ENCODE measurements at regions not wholly inside any gene's neighbourhood (a gene's known extent, or its start where the extent isn't known, plus 50 kb on each side); places are given as distances from the start of the nearest gene placed in this dataset.

DNA sequence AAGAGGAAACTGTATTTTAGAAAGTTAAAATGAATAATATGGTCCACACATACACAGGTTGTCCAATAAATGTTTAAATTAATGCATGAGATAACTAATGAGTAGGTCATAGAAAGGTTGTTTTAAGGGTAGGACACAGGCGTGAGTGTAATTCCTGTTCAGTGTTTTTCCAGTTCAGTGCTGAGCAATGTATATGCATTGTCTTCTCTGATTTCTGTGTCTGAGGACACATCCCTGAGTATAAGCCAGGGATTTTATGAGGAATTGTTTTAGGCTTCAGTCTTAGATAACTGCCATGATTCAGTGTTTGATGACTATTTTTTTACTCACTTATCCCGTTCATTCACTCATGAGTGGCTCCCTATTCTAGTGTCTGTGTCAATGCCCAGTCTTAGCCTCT is 298.5 kb upstream of the TBX18 start (continued):
- TF ChIP-seq SMAD3 (CRISPR knock-in tag; IDR thresholded peaks at IDR 0.05; ENCODE audit: borderline replicate concordance) (no peak), JAZF1 (CRISPR knock-in tag; IDR thresholded peaks at IDR 0.05) (no peak), GABPB1 (CRISPR knock-in tag; IDR thresholded peaks at IDR 0.05) (no peak), ETV6 (CRISPR knock-in tag; IDR thresholded peaks at IDR 0.05) (no peak), JUN (CRISPR knock-in tag; IDR thresholded peaks at IDR 0.05) (no peak), IRF1 (CRISPR knock-in tag; IDR thresholded peaks at IDR 0.05) (no peak), ZNF263 (CRISPR knock-in tag; IDR thresholded peaks at IDR 0.05; ENCODE audit: low read depth) (no peak), ERG (CRISPR knock-in tag; IDR thresholded peaks at IDR 0.05) (no peak), TEAD4 (CRISPR knock-in tag; IDR thresholded peaks at IDR 0.05) (no peak)
- TF ChIP-seq, protein P1, sequence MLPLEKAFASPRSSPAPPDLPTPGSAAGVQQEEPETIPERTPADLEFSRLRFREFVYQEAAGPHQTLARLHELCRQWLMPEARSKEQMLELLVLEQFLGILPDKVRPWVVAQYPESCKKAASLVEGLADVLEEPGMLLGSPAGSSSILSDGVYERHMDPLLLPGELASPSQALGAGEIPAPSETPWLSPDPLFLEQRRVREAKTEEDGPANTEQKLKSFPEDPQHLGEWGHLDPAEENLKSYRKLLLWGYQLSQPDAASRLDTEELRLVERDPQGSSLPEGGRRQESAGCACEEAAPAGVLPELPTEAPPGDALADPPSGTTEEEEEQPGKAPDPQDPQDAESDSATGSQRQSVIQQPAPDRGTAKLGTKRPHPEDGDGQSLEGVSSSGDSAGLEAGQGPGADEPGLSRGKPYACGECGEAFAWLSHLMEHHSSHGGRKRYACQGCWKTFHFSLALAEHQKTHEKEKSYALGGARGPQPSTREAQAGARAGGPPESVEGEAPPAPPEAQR (CRISPR knock-in tag; IDR thresholded peaks at IDR 0.05): no peak

DNA sequence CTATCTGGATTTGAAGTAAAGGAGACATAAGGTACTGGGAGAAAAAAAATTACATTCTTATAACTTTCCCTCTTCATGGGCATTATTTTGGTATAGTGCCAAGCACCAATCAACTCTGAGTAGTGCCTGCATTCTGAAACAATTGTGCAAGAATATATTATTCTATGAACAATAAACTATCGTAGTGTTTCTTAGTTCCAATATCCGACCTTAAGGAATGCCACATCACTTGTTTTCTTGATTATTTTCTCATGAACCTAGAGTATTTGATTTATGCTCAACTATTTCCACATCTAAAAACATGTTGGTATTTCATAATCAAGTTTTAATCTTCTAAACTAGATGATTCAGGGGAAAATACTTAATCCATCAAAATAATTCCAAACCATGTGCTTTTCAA is 294.4 kb upstream of the TBX18 start:
- Mint-ChIP-seq H3K27ac (no peak overlapping the region), H3K27me3 (ENCODE audit: low read depth) (no peaks in the 10 kb centered on the region), H3K36me3 (no peaks in the 10 kb centered on the region), H3K4me3 (no peak overlapping the region), H3K4me1 (no peaks in the 10 kb centered on the region), H3K9me3 (no peaks in the 10 kb centered on the region)
- ChIA-PET CTCF (no interaction called here), POLR2A (no interaction called here)
- ATAC-seq: no peak
- TF ChIP-seq AFF4 (CRISPR knock-in tag; IDR thresholded peaks at IDR 0.05; ENCODE audit: borderline replicate concordance): no peak
- TF ChIP-seq ZNF425 (CRISPR knock-in tag; conservative IDR thresholded peaks at IDR 0.05): no peak
- TF ChIP-seq NFYB (CRISPR knock-in tag; conservative IDR thresholded peaks at IDR 0.05; ENCODE audit: low read depth): no peak
- TF ChIP-seq NFE2L1 (CRISPR knock-in tag; IDR thresholded peaks at IDR 0.05): no peak
- TF ChIP-seq ZNF219 (CRISPR knock-in tag; IDR thresholded peaks at IDR 0.05; ENCODE audit: borderline replicate concordance): no peak
- DNase-seq (ENCODE audit: low spot score): no peak

GRCh38 chr6:85050149-85050548 is 285.8 kb upstream of the TBX18 start:
- ATAC-seq (no peak), DNase-seq (ENCODE audit: low spot score) (no peak)
- H3K4me3 Mint-ChIP-seq: no peak overlapping the region
- no peak overlapping the region for H3K27ac Mint-ChIP-seq
- ChIA-PET POLR2A (no interaction called here), CTCF (no interaction called here)
- no peaks in the 10 kb centered on the region for H3K27me3 Mint-ChIP-seq (ENCODE audit: low read depth)
- H3K4me1 Mint-ChIP-seq: peaks cover 13% of the 10 kb centered on the region
- H3K36me3 Mint-ChIP-seq: no peaks in the 10 kb centered on the region
- H3K9me3 Mint-ChIP-seq: 0 out of 2 replicates have a peak, but pooled peaks cover 4% of the 10 kb centered on the region
- TF ChIP-seq ZNF219 (CRISPR knock-in tag; IDR thresholded peaks at IDR 0.05; ENCODE audit: borderline replicate concordance) (no peak), NFYB (CRISPR knock-in tag; conservative IDR thresholded peaks at IDR 0.05; ENCODE audit: low read depth) (no peak), OVOL2 (CRISPR knock-in tag; IDR thresholded peaks at IDR 0.05; ENCODE audit: borderline replicate concordance) (no peak), JAZF1 (CRISPR knock-in tag; IDR thresholded peaks at IDR 0.05) (no peak), ZNF532 (CRISPR knock-in tag; IDR thresholded peaks at IDR 0.05; ENCODE audit: borderline replicate concordance) (no peak), IRF1 (CRISPR knock-in tag; IDR thresholded peaks at IDR 0.05) (no peak)
- TF ChIP-seq, protein P2, sequence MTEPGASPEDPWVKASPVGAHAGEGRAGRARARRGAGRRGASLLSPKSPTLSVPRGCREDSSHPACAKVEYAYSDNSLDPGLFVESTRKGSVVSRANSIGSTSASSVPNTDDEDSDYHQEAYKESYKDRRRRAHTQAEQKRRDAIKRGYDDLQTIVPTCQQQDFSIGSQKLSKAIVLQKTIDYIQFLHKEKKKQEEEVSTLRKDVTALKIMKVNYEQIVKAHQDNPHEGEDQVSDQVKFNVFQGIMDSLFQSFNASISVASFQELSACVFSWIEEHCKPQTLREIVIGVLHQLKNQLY (CRISPR knock-in tag; IDR thresholded peaks at IDR 0.05): no peak

Data from WTC11 (cell line).